ENCODE measurements at regions not wholly inside any gene's neighbourhood (a gene's known extent, or its start where the extent isn't known, plus 50 kb on each side); places are given as distances from the start of the nearest gene placed in this dataset.

- H3K9me3 Mint-ChIP-seq = peaks cover 9% of the 10 kb centered on the region
- DNase-seq (ENCODE audit: low read depth, low spot score) = no peak
- H3K36me3 Mint-ChIP-seq (ENCODE audit: low read depth) = peaks cover 3% of the 10 kb centered on the region
Observed at GRCh38 chr22:49218142-49218541, 609.5 kb downstream of the BRD1 start.

GRCh38 chr22:49216579-49216978, 611.1 kb downstream of the BRD1 start:
- TF ChIP-seq CTCF (conservative IDR thresholded peaks at IDR 0.05) = no peak
- H3K9me3 Mint-ChIP-seq = peaks cover 9% of the 10 kb centered on the region
- no peak overlapping the region for H3K4me3 Mint-ChIP-seq
- H3K27me3 Mint-ChIP-seq (ENCODE audit: low read depth) = peaks cover 49% of the 10 kb centered on the region
- H3K36me3 Mint-ChIP-seq (ENCODE audit: low read depth) = peaks cover 3% of the 10 kb centered on the region
- H3K4me1 Mint-ChIP-seq = no peaks in the 10 kb centered on the region
- H3K27ac Mint-ChIP-seq (ENCODE audit: unreplicated experiment) = no peak overlapping the region
- DNase-seq (ENCODE audit: low read depth, low spot score) = no peak

More at GRCh38 chr22:49218142-49218541, 609.5 kb downstream of the BRD1 start:
- H3K4me1 Mint-ChIP-seq = no peaks in the 10 kb centered on the region
- no peak overlapping the region for H3K27ac Mint-ChIP-seq (ENCODE audit: unreplicated experiment)
- peaks cover 64% of the 10 kb centered on the region for H3K27me3 Mint-ChIP-seq (ENCODE audit: low read depth)
- no peak for TF ChIP-seq CTCF (conservative IDR thresholded peaks at IDR 0.05)
- no peak overlapping the region for H3K4me3 Mint-ChIP-seq

- no peaks in the 10 kb centered on the region for H3K4me1 Mint-ChIP-seq
- H3K27ac Mint-ChIP-seq (ENCODE audit: unreplicated experiment) = no peak overlapping the region
- no peak for TF ChIP-seq CTCF (conservative IDR thresholded peaks at IDR 0.05)
- peaks cover 42% of the 10 kb centered on the region for H3K27me3 Mint-ChIP-seq (ENCODE audit: low read depth)
- no peak overlapping the region for H3K4me3 Mint-ChIP-seq
- no peak for DNase-seq (ENCODE audit: low read depth, low spot score)
- peaks cover 3% of the 10 kb centered on the region for H3K36me3 Mint-ChIP-seq (ENCODE audit: low read depth)
- H3K9me3 Mint-ChIP-seq = peaks cover 9% of the 10 kb centered on the region
Observed at GRCh38 chr22:49215840-49216239, 611.8 kb downstream of the BRD1 start.

- H3K36me3 Mint-ChIP-seq (ENCODE audit: low read depth) = peaks cover 3% of the 10 kb centered on the region
- no peaks in the 10 kb centered on the region for H3K4me1 Mint-ChIP-seq
- H3K27me3 Mint-ChIP-seq (ENCODE audit: low read depth) = peaks cover 34% of the 10 kb centered on the region
- no peak overlapping the region for H3K4me3 Mint-ChIP-seq
- peaks cover 9% of the 10 kb centered on the region for H3K9me3 Mint-ChIP-seq
- no peak for TF ChIP-seq CTCF (conservative IDR thresholded peaks at IDR 0.05)
- H3K27ac Mint-ChIP-seq (ENCODE audit: unreplicated experiment) = no peak overlapping the region
- no peak for DNase-seq (ENCODE audit: low read depth, low spot score)
Observed at GRCh38 chr22:49214976-49215375, 612.7 kb downstream of the BRD1 start.

GRCh38 chr22:49213731-49214352, 613.8 kb downstream of the BRD1 start:
- Mint-ChIP-seq H3K4me1 (no peaks in the 10 kb centered on the region), H3K36me3 (ENCODE audit: low read depth) (peaks cover 3% of the 10 kb centered on the region), H3K27ac (ENCODE audit: unreplicated experiment) (no peak overlapping the region), H3K4me3 (no peak overlapping the region), H3K9me3 (peaks cover 3% of the 10 kb centered on the region), H3K27me3 (ENCODE audit: low read depth) (peaks cover 26% of the 10 kb centered on the region)
- no peak for DNase-seq (ENCODE audit: low read depth, low spot score)
- TF ChIP-seq CTCF (conservative IDR thresholded peaks at IDR 0.05) = no peak

All from neural crest cell (in vitro differentiated cells).